Osteoblast (primary cell): ENCODE measurements at regions not wholly inside any gene's neighbourhood (a gene's known extent, or its start where the extent isn't known, plus 50 kb on each side); places are given as distances from the start of the nearest gene placed in this dataset.

Experiments used
- DNase-seq: peaks from one replicate; pipeline ENCODE4 v3.0.0; 2011; ENCODE audit warnings: low spot score, mixed read lengths; ENCODE audit not compliant: insufficient read length; ENCODE audit errors: missing footprints
- H2AFZ ChIP-seq: 2 replicates; pipeline ENCODE4 v1.6.0; 2011; ENCODE audit warnings: mild to moderate bottlenecking, low read length
- H3K27ac ChIP-seq: 2 replicates; pipeline ENCODE4 v1.5.1; 2011; ENCODE audit warnings: mild to moderate bottlenecking, low read depth, low read length, moderate library complexity
- H3K27me3 ChIP-seq: 2 replicates; pipeline ENCODE4 v1.6.0; 2012; ENCODE audit warnings: mild to moderate bottlenecking, control low read depth, inconsistent platforms, low read length, moderate library complexity; ENCODE audit not compliant: insufficient read depth
- H3K36me3 ChIP-seq: 2 replicates; pipeline ENCODE4 v1.5.1; 2011; ENCODE audit warnings: mild to moderate bottlenecking, low read length, control low read depth, moderate library complexity; ENCODE audit not compliant: insufficient read depth
- H3K4me1 ChIP-seq: 2 replicates; pipeline ENCODE4 v1.5.1; 2011; ENCODE audit warnings: mild to moderate bottlenecking, low read length, control low read depth, moderate library complexity; ENCODE audit not compliant: insufficient read depth
- H3K4me2 ChIP-seq: 2 replicates; pipeline ENCODE4 v1.6.0; 2011; ENCODE audit warnings: mild to moderate bottlenecking, low read length; ENCODE audit not compliant: insufficient read depth
- H3K4me3 ChIP-seq: fragments of 200-600 bp; sonication (generic); 3 replicates; pipeline ENCODE4 v1.5.1; 2012; ENCODE audit warnings: mild to moderate bottlenecking, low read length, inconsistent platforms; ENCODE audit not compliant: insufficient read depth
- H3K79me2 ChIP-seq: 2 replicates; pipeline ENCODE4 v1.6.0; 2012; ENCODE audit warnings: mild to moderate bottlenecking, low read length, control low read depth, inconsistent platforms; ENCODE audit not compliant: insufficient read depth
- H3K9me3 ChIP-seq: 2 replicates; pipeline ENCODE4 v1.5.1; 2011; ENCODE audit warnings: low read depth, low read length, control low read depth
- H4K20me1 ChIP-seq: 2 replicates; pipeline ENCODE4 v1.6.0; 2012; ENCODE audit warnings: mild to moderate bottlenecking, low read length, control low read depth; ENCODE audit not compliant: insufficient read depth
- CTCF ChIP-seq: IDR thresholded peaks from 2 replicates; pipeline ENCODE4 v1.5.1; 2011; ENCODE audit warnings: mild to moderate bottlenecking, low read depth, low read length, moderate library complexity; ENCODE audit errors: extremely low read depth

GRCh38 chr1:55425310-55425930 lies 210.3 kb upstream of the USP24 start:
- Histone ChIP-seq H3K4me3 (no peak overlapping the region), H4K20me1 (no peaks in the 10 kb centered on the region), H3K79me2 (no peaks in the 10 kb centered on the region), H2AFZ (no peak overlapping the region), H3K27me3 (no peaks in the 10 kb centered on the region), H3K9me3 (no peaks in the 10 kb centered on the region), H3K27ac (no peak overlapping the region), H3K36me3 (no peaks in the 10 kb centered on the region), H3K4me2 (no peak overlapping the region), H3K4me1 (peaks cover 32% of the 10 kb centered on the region)
- TF ChIP-seq CTCF, result no peak
- no peak for DNase-seq

GRCh38 chr1:55423376-55423775 lies 208.2 kb upstream of the USP24 start:
- H3K79me2 ChIP-seq, result no peaks in the 10 kb centered on the region
- no peak for TF ChIP-seq CTCF
- H3K27ac ChIP-seq, result no peak overlapping the region
- H3K4me3 ChIP-seq, result no peak overlapping the region
- no peak overlapping the region for H3K4me2 ChIP-seq
- H3K27me3 ChIP-seq, result no peaks in the 10 kb centered on the region
- no peaks in the 10 kb centered on the region for H3K9me3 ChIP-seq
- H3K36me3 ChIP-seq, result no peaks in the 10 kb centered on the region
- peaks cover 16% of the 10 kb centered on the region for H3K4me1 ChIP-seq
- no peaks in the 10 kb centered on the region for H4K20me1 ChIP-seq
- H2AFZ ChIP-seq, result peak overlapping the region; percentile 49
- DNase-seq, result no peak

GRCh38 chr1:55420929-55421716 lies 206.0 kb upstream of the USP24 start:
- H3K4me1 ChIP-seq, result peaks cover 8% of the 10 kb centered on the region
- H3K4me2 ChIP-seq, result no peak overlapping the region

More at GRCh38 chr1:55420929-55421716, 206.0 kb upstream of the USP24 start:
- Histone ChIP-seq H3K79me2 (no peaks in the 10 kb centered on the region), H3K36me3 (no peaks in the 10 kb centered on the region), H3K9me3 (no peaks in the 10 kb centered on the region), H3K4me3 (no peak overlapping the region), H2AFZ (peak overlapping the region; percentile 71), H3K27me3 (no peaks in the 10 kb centered on the region), H4K20me1 (no peaks in the 10 kb centered on the region), H3K27ac (peak overlapping the region; percentile 46)
- no peak for TF ChIP-seq CTCF
- no peak for DNase-seq
